MM.1S (cell line): ENCODE measurements at regions not wholly inside any gene's neighbourhood (a gene's known extent, or its start where the extent isn't known, plus 50 kb on each side); places are given as distances from the start of the nearest gene placed in this dataset.

Experiments
- DNase-seq: peaks from one replicate; pipeline ENCODE4 v3.0.0-alpha.2; 2015
- H2AFZ ChIP-seq: fragments of 300-600 bp; sonication (generic); 2 replicates; pipeline ENCODE4 v1.6.0; 2016; ENCODE audit warnings: antibody characterized with exemption, low read length
- H3F3A ChIP-seq: fragments of 300-600 bp; sonication (generic); 2 replicates; pipeline ENCODE4 v1.6.1; 2016; ENCODE audit warnings: mild to moderate bottlenecking, antibody characterized with exemption, low read length, moderate library complexity, mixed read lengths; ENCODE audit not compliant: insufficient read depth
- H3K27ac ChIP-seq: fragments of 300-600 bp; sonication (generic); 2 replicates; pipeline ENCODE4 v1.5.1; 2016; ENCODE audit warnings: mild to moderate bottlenecking, low read length
- H3K27me3 ChIP-seq: fragments of 300-600 bp; sonication (generic); replicated peaks from 2 replicates; pipeline ENCODE4 v1.6.0; 2016; ENCODE audit warnings: low read length; ENCODE audit not compliant: insufficient read depth
- H3K36me3 ChIP-seq: fragments of 300-600 bp; sonication (generic); replicated peaks from 2 replicates; pipeline ENCODE4 v1.6.1; 2016; ENCODE audit warnings: mild to moderate bottlenecking, low read length, mixed read lengths; ENCODE audit not compliant: insufficient read depth
- H3K4me1 ChIP-seq: fragments of 300-600 bp; sonication (generic); 2 replicates; pipeline ENCODE4 v1.6.1; 2016; ENCODE audit warnings: low read length, mixed read lengths
- H3K4me2 ChIP-seq: fragments of 300-600 bp; sonication (generic); 2 replicates; pipeline ENCODE4 v1.6.0; 2016; ENCODE audit warnings: low read depth, low read length
- H3K4me3 ChIP-seq: fragments of 300-600 bp; sonication (generic); 2 replicates; pipeline ENCODE4 v1.5.1; 2016; ENCODE audit warnings: low read length, mixed read lengths
- H3K79me2 ChIP-seq: fragments of 300-600 bp; sonication (generic); 2 replicates; pipeline ENCODE4 v1.6.1; 2016; ENCODE audit warnings: mixed run types, low read length, mixed read lengths
- H3K9ac ChIP-seq: fragments of 300-600 bp; sonication (generic); 2 replicates; pipeline ENCODE4 v1.6.1; 2016; ENCODE audit warnings: low read length, mixed read lengths
- H3K9me2 ChIP-seq: fragments of 300-600 bp; sonication (generic); replicated peaks from 2 replicates; pipeline ENCODE4 v1.6.1; 2016; ENCODE audit warnings: mild to moderate bottlenecking, low read length, mixed read lengths; ENCODE audit not compliant: insufficient read depth
- H3K9me3 ChIP-seq: fragments of 300-600 bp; sonication (generic); replicated peaks from 2 replicates; pipeline ENCODE4 v1.6.1; 2016; ENCODE audit warnings: mild to moderate bottlenecking, low read length, mixed read lengths; ENCODE audit not compliant: insufficient read depth
- H4K20me1 ChIP-seq: fragments of 300-600 bp; sonication (generic); 2 replicates; pipeline ENCODE4 v1.6.1; 2016; ENCODE audit warnings: mild to moderate bottlenecking, low read length, moderate library complexity, mixed read lengths; ENCODE audit not compliant: insufficient read depth
- EZH2 ChIP-seq: fragments of 300-600 bp; sonication (generic); optimal IDR thresholded peaks from 2 replicates; pipeline ENCODE3; 2017; ENCODE audit warnings: low read depth, mild to moderate bottlenecking, antibody characterized with exemption, low read length, mixed read lengths
- EZH2phosphoT487 ChIP-seq: fragments of 300-600 bp; sonication (generic); IDR thresholded peaks from 2 replicates; pipeline ENCODE4 v1.6.1; 2018; ENCODE audit warnings: antibody characterized with exemption, low read length
- TF ChIP-seq, protein P1 (sequence below): fragments of 300-600 bp; sonication (generic); IDR thresholded peaks from 2 replicates; pipeline ENCODE4 v1.5.1; 2016; ENCODE audit warnings: antibody characterized with exemption, low read length, mixed read lengths

DNA sequence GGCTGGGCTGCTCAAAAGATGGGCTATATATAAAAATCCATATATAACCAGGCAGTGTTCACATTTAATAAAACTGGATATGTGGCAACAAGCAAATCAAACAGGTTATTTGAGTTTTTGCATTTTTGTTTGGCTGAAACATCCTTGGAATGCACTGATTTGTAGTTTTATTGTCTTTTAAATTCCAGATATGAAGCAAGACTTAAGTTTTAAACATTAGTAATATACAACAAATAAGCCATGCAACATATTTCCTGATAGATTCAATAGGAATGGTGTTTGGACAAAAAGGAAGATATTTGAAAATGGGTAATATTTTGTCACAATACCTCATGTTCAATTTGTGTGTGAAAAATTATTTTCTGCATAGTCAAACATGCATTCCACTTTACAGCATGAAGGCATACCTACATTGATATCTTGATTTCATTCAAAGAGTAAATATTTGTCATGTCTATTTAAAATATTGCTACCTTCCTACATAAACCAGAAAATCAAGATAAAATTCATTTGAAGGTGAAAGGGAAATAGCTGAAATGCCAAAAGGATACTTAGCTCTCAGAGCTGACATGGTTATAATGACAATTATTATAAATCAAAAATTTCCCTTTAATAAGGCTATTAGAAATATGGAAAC, 132.3 kb upstream of the NETO1 start:
- TF ChIP-seq EZH2phosphoT487 (no peak), EZH2 (no peak)
- TF ChIP-seq, protein P1, sequence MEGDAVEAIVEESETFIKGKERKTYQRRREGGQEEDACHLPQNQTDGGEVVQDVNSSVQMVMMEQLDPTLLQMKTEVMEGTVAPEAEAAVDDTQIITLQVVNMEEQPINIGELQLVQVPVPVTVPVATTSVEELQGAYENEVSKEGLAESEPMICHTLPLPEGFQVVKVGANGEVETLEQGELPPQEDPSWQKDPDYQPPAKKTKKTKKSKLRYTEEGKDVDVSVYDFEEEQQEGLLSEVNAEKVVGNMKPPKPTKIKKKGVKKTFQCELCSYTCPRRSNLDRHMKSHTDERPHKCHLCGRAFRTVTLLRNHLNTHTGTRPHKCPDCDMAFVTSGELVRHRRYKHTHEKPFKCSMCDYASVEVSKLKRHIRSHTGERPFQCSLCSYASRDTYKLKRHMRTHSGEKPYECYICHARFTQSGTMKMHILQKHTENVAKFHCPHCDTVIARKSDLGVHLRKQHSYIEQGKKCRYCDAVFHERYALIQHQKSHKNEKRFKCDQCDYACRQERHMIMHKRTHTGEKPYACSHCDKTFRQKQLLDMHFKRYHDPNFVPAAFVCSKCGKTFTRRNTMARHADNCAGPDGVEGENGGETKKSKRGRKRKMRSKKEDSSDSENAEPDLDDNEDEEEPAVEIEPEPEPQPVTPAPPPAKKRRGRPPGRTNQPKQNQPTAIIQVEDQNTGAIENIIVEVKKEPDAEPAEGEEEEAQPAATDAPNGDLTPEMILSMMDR = no peak
- no peaks in the 10 kb centered on the region for H3K9me2 ChIP-seq
- H3K4me1 ChIP-seq = no peaks in the 10 kb centered on the region
- no peak overlapping the region for H3K27ac ChIP-seq
- H3K4me3 ChIP-seq = no peak overlapping the region
- H3K9me3 ChIP-seq = no peaks in the 10 kb centered on the region
- DNase-seq = no peak
- H4K20me1 ChIP-seq = no peaks in the 10 kb centered on the region
- no peaks in the 10 kb centered on the region for H3K79me2 ChIP-seq
- H3K9ac ChIP-seq = no peak overlapping the region
- H2AFZ ChIP-seq = no peak overlapping the region
- H3K27me3 ChIP-seq = no peaks in the 10 kb centered on the region
- no peaks in the 10 kb centered on the region for H3K36me3 ChIP-seq
- no peaks in the 10 kb centered on the region for H3F3A ChIP-seq
- no peak overlapping the region for H3K4me2 ChIP-seq

DNA sequence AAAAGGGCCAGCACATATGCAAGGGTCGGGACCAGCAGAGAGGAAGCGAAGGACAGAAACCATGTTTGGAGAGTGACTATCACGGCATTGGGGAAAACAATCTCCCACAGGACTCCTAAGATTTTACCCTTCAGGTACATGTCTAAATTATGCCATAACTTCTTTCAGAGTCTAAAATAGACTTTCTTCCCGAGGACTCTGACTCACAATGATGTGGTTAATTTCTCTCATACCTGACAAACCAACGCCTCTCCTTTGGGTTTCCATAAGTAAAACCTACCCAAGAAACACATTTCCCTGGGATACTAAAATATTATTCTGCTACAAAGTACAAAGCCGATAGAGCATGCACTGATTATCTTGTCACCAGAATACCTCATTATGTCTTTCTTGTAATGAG, 127.8 kb upstream of the NETO1 start:
- Histone ChIP-seq H3K9me2 (no peaks in the 10 kb centered on the region), H3K27me3 (no peaks in the 10 kb centered on the region), H3K27ac (no peak overlapping the region), H2AFZ (no peak overlapping the region), H3K9me3 (no peaks in the 10 kb centered on the region), H3K9ac (no peak overlapping the region), H3K4me1 (no peaks in the 10 kb centered on the region), H3K4me3 (no peak overlapping the region), H3K36me3 (no peaks in the 10 kb centered on the region), H4K20me1 (no peaks in the 10 kb centered on the region), H3K4me2 (no peak overlapping the region), H3K79me2 (no peaks in the 10 kb centered on the region), H3F3A (no peaks in the 10 kb centered on the region)
- DNase-seq = no peak
- TF ChIP-seq, protein P1 = no peak
- TF ChIP-seq EZH2 (no peak), EZH2phosphoT487 (no peak)

DNA sequence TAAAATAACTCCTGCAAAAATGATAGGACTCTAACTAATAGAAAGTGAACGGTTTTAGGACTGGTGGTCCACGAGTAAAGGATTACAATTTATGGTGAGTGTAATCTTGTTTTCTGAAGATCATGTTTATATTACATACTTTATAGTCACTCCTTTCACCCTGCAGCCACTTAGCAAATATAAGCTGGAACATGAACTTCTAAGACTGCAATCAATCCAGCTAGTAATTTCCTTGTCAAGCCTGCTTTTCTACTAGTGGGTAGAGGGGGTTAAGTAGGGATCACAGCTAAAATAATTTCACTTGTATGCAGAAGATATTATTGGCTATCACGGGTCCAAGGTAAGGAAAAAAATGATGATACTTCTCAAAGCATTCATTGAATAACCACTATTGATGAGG, 125.5 kb upstream of the NETO1 start:
- Histone ChIP-seq H3K4me1 (no peaks in the 10 kb centered on the region), H3K9me2 (no peaks in the 10 kb centered on the region), H3F3A (no peaks in the 10 kb centered on the region), H3K9me3 (no peaks in the 10 kb centered on the region), H3K36me3 (no peaks in the 10 kb centered on the region), H2AFZ (no peak overlapping the region), H3K27me3 (peaks cover 5% of the 10 kb centered on the region; the same call in 1 of the 2 replicates), H3K4me2 (no peak overlapping the region), H3K79me2 (no peaks in the 10 kb centered on the region), H3K9ac (no peak overlapping the region), H3K4me3 (no peak overlapping the region), H3K27ac (no peak overlapping the region), H4K20me1 (no peaks in the 10 kb centered on the region)
- no peak for DNase-seq
- TF ChIP-seq EZH2 = no peak
- TF ChIP-seq, protein P1 = no peak
- no peak for TF ChIP-seq EZH2phosphoT487
